Gastrocnemius medialis (tissue), 4 donors: ENCODE measurements at regions not wholly inside any gene's neighbourhood (a gene's known extent, or its start where the extent isn't known, plus 50 kb on each side); places are given as distances from the start of the nearest gene placed in this dataset.

Experiments
- CTCF ChIP-seq, 5 experiments: fragments of 450-650 bp in 3 of 5; fragments of 200-600 bp in 2 of 5; sonication (generic) in 2 of 5; IDR thresholded peaks in 4 of 5; conservative IDR thresholded peaks in 1 of 5; 1 replicate in 4 of 5; 2 replicates in 1 of 5; pipeline ENCODE4 v1.5.1; 2016 to 2019; ENCODE audit warnings: antibody characterized with exemption in 5 of 5, mild to moderate bottlenecking in 3 of 5, moderate library complexity in 3 of 5
- POLR2A ChIP-seq, 2 donors: fragments of 450-650 bp; IDR thresholded peaks; one replicate each; pipeline ENCODE4 v1.6.1; 2017; ENCODE audit warnings: antibody characterized with exemption in 2 of 2, mild to moderate bottlenecking in 2 of 2, moderate library complexity in 2 of 2

GRCh38 chr10:108184114-108184513, 1019.6 kb upstream of the SORCS1 start:
- TF ChIP-seq CTCF (IDR thresholded peaks at IDR 0.05 in 4 of 5, conservative IDR thresholded peaks at IDR 0.05 in 1 of 5) (no peak), POLR2A (IDR thresholded peaks at IDR 0.05) (no peak)
